ENCODE measurements at regions not wholly inside any gene's neighbourhood (a gene's known extent, or its start where the extent isn't known, plus 50 kb on each side); places are given as distances from the start of the nearest gene placed in this dataset.
A peak's percentile ranks its signal among the peaks of the same experiment; 100 is the strongest.

- peak; percentile 40 to 77 for ATAC-seq (ENCODE audit: low FRiP score in 2 of 2)
- peak overlapping the region in 1 of 4 donors; percentile 62 for H3K27ac ChIP-seq
- H3K36me3 ChIP-seq = no peaks in the 10 kb centered on the region
- no peaks in the 10 kb centered on the region for H3K27me3 ChIP-seq
- peaks cover 7 to 30% (median 18%) of the 10 kb centered on the region in 4 donors for H3K4me1 ChIP-seq
- H3K4me3 ChIP-seq = peak overlapping the region in 2 of 4 donors; percentile 11 to 24
- no peaks in the 10 kb centered on the region for H3K9me3 ChIP-seq
- WGBS, 2 donors = 27 to 28% methylated on average over 6 of the region's 6 CpGs
- peak in 1 of 2 donors; percentile 27 for DNase-seq
- TF ChIP-seq EP300 (IDR thresholded peaks at IDR 0.05) (no peak), POLR2A (IDR thresholded peaks at IDR 0.05) (no peak), CTCF (IDR thresholded peaks at IDR 0.05) (no peak), POLR2AphosphoS5 (IDR thresholded peaks at IDR 0.05) (no peak)
Observed at GRCh38 chr5:124056991-124057723, 545.2 kb downstream of the CSNK1G3 start.

- Histone ChIP-seq H3K4me3 (peak overlapping the region in 1 of 4 donors; percentile 11), H3K36me3 (no peaks in the 10 kb centered on the region)
- ATAC-seq (ENCODE audit: low FRiP score in 2 of 2) = peak; percentile 20 to 75
Observed at GRCh38 chr5:124056326-124056990, 544.5 kb downstream of the CSNK1G3 start.

GRCh38 chr5:124055751-124056150, 543.8 kb downstream of the CSNK1G3 start:
- Histone ChIP-seq H3K27ac (no peak overlapping the region), H3K4me1 (peaks cover 7 to 18% (median 10%) of the 10 kb centered on the region in 4 donors), H3K4me3 (no peak overlapping the region), H3K27me3 (no peaks in the 10 kb centered on the region), H3K36me3 (no peaks in the 10 kb centered on the region), H3K9me3 (no peaks in the 10 kb centered on the region)
- ATAC-seq (ENCODE audit: low FRiP score in 2 of 2) (no peak), DNase-seq (no peak)
- TF ChIP-seq POLR2A (IDR thresholded peaks at IDR 0.05) (no peak), EP300 (IDR thresholded peaks at IDR 0.05) (no peak), CTCF (IDR thresholded peaks at IDR 0.05) (no peak), POLR2AphosphoS5 (IDR thresholded peaks at IDR 0.05) (no peak)
- 83% methylated on average over 1 of the region's 1 CpG for WGBS, 2 donors

More at GRCh38 chr5:124056326-124056990, 544.5 kb downstream of the CSNK1G3 start:
- Histone ChIP-seq H3K4me1 (peaks cover 7 to 24% (median 14%) of the 10 kb centered on the region in 4 donors), H3K9me3 (no peaks in the 10 kb centered on the region), H3K27me3 (no peaks in the 10 kb centered on the region), H3K27ac (no peak overlapping the region)
- 43 to 59% methylated on average over 11 of the region's 11 CpGs for WGBS, 2 donors
- DNase-seq = peak in 1 of 2 donors; percentile 70
- TF ChIP-seq EP300 (IDR thresholded peaks at IDR 0.05) (peak in 1 of 4 donors; percentile 66), POLR2AphosphoS5 (IDR thresholded peaks at IDR 0.05) (peak in 1 of 2 donors; percentile 53), CTCF (IDR thresholded peaks at IDR 0.05) (no peak)

GRCh38 chr5:124054564-124054963, 542.6 kb downstream of the CSNK1G3 start:
- no peak overlapping the region for H3K27ac ChIP-seq
- no peak overlapping the region for H3K4me3 ChIP-seq
- DNase-seq (no peak), ATAC-seq (ENCODE audit: low FRiP score in 2 of 2) (no peak)
- no peaks in the 10 kb centered on the region for H3K27me3 ChIP-seq
- TF ChIP-seq POLR2AphosphoS5 (IDR thresholded peaks at IDR 0.05) (no peak), CTCF (IDR thresholded peaks at IDR 0.05) (no peak), EP300 (IDR thresholded peaks at IDR 0.05) (no peak), POLR2A (IDR thresholded peaks at IDR 0.05) (no peak)
- H3K9me3 ChIP-seq = no peaks in the 10 kb centered on the region
- H3K4me1 ChIP-seq = peaks cover 7 to 12% (median 9%) of the 10 kb centered on the region in 4 donors
- no peaks in the 10 kb centered on the region for H3K36me3 ChIP-seq
